NB4 (cell line): ENCODE measurements at regions not wholly inside any gene's neighbourhood (a gene's known extent, or its start where the extent isn't known, plus 50 kb on each side); places are given as distances from the start of the nearest gene placed in this dataset.

ENCODE experiments used
- MAX ChIP-seq: IDR thresholded peaks from 2 replicates; pipeline ENCODE4 v1.6.1; 2011; ENCODE audit warnings: low read depth, low read length
- POLR2A ChIP-seq: IDR thresholded peaks from 2 replicates; pipeline ENCODE4 v1.6.1; 2011; ENCODE audit warnings: mild to moderate bottlenecking; ENCODE audit not compliant: insufficient read length; ENCODE audit errors: extremely low read depth
- TF ChIP-seq, protein P1 (sequence below): IDR thresholded peaks from one replicate; pipeline ENCODE4 v1.5.1; 2012; ENCODE audit warnings: low read depth, low read length

DNA sequence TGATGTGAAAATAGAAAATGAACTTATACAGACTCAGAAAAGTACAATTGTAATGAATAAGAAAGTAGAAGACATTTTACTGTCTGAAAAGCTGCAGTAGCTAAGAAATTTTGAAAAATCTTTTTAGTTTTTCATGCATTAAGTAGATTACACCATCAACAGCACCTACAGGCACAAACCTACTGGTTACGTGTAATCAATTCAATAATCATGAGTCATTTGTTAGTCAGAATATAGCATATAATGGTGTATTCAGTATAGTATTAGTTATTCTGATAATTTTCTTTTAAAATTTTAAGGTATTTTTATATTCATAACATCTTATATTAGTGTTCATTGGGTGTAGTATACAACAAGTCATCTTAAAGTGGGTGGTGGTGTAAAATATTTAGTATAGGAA lies 550.5 kb upstream of the GBE1 start:
- TF ChIP-seq, protein P1, sequence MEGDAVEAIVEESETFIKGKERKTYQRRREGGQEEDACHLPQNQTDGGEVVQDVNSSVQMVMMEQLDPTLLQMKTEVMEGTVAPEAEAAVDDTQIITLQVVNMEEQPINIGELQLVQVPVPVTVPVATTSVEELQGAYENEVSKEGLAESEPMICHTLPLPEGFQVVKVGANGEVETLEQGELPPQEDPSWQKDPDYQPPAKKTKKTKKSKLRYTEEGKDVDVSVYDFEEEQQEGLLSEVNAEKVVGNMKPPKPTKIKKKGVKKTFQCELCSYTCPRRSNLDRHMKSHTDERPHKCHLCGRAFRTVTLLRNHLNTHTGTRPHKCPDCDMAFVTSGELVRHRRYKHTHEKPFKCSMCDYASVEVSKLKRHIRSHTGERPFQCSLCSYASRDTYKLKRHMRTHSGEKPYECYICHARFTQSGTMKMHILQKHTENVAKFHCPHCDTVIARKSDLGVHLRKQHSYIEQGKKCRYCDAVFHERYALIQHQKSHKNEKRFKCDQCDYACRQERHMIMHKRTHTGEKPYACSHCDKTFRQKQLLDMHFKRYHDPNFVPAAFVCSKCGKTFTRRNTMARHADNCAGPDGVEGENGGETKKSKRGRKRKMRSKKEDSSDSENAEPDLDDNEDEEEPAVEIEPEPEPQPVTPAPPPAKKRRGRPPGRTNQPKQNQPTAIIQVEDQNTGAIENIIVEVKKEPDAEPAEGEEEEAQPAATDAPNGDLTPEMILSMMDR = no peak
- TF ChIP-seq POLR2A (no peak), MAX (no peak)
